ENCODE measurements at regions not wholly inside any gene's neighbourhood (a gene's known extent, or its start where the extent isn't known, plus 50 kb on each side); places are given as distances from the start of the nearest gene placed in this dataset.

- Histone ChIP-seq H3K36me3 (no peaks in the 10 kb centered on the region), H3K4me1 (peaks cover 0 to 6% (median 0%) of the 10 kb centered on the region in 4 donors), H3K4me3 (no peak overlapping the region), H3K27ac (no peak overlapping the region), H3K27me3 (no peaks in the 10 kb centered on the region), H3K9me3 (no peaks in the 10 kb centered on the region)
- DNase-seq (ENCODE audit: low spot score in 2 of 2), result no peak
- WGBS, 2 donors, result 26 to 44% methylated on average over 3 of the region's 3 CpGs
- no peak for TF ChIP-seq POLR2A (IDR thresholded peaks at IDR 0.05)
- no peak for TF ChIP-seq CTCF (IDR thresholded peaks at IDR 0.05)
- TF ChIP-seq EP300 (IDR thresholded peaks at IDR 0.05), result no peak
These were observed 296.8 kb downstream of the IDS start for GRCh38 chrX:149208307-149208706.

GRCh38 chrX:149207518-149207917 lies 297.6 kb downstream of the IDS start:
- 74 to 80% methylated on average over 3 of the region's 3 CpGs for WGBS, 2 donors
- no peak overlapping the region for H3K27ac ChIP-seq
- no peaks in the 10 kb centered on the region for H3K27me3 ChIP-seq
- TF ChIP-seq POLR2A (IDR thresholded peaks at IDR 0.05) (no peak), EP300 (IDR thresholded peaks at IDR 0.05) (no peak), CTCF (IDR thresholded peaks at IDR 0.05) (no peak)
- no peaks in the 10 kb centered on the region for H3K36me3 ChIP-seq
- no peak overlapping the region for H3K4me3 ChIP-seq
- no peak for DNase-seq (ENCODE audit: low spot score in 2 of 2)
- H3K9me3 ChIP-seq, result no peaks in the 10 kb centered on the region
- peaks cover 0 to 6% (median 0%) of the 10 kb centered on the region in 4 donors for H3K4me1 ChIP-seq

- TF ChIP-seq CTCF (IDR thresholded peaks at IDR 0.05) (no peak), EP300 (IDR thresholded peaks at IDR 0.05) (no peak), POLR2A (IDR thresholded peaks at IDR 0.05) (no peak)
- Histone ChIP-seq H3K27me3 (no peaks in the 10 kb centered on the region), H3K9me3 (no peaks in the 10 kb centered on the region), H3K4me1 (peaks cover 0 to 6% (median 0%) of the 10 kb centered on the region in 4 donors), H3K27ac (no peak overlapping the region), H3K36me3 (no peaks in the 10 kb centered on the region), H3K4me3 (no peak overlapping the region)
- DNase-seq (ENCODE audit: low spot score in 2 of 2), result no peak
- WGBS, 2 donors, result 62 to 65% methylated on average over 1 of the region's 1 CpG
These were observed 299.2 kb downstream of the IDS start for GRCh38 chrX:149205937-149206336.

GRCh38 chrX:149205081-149205480 lies 300.0 kb downstream of the IDS start:
- WGBS, 2 donors, result 23 to 33% methylated on average over 3 of the region's 3 CpGs
- no peak for DNase-seq (ENCODE audit: low spot score in 2 of 2)
- no peak overlapping the region for H3K4me3 ChIP-seq

GRCh38 chrX:149199734-149200133 lies 305.4 kb downstream of the IDS start:
- no peak overlapping the region for H3K4me3 ChIP-seq
- no peaks in the 10 kb centered on the region for H3K36me3 ChIP-seq
- H3K27me3 ChIP-seq, result no peaks in the 10 kb centered on the region
- no peak for DNase-seq (ENCODE audit: low spot score in 2 of 2)
- no peaks in the 10 kb centered on the region for H3K4me1 ChIP-seq
- no peak overlapping the region for H3K27ac ChIP-seq
- no peaks in the 10 kb centered on the region for H3K9me3 ChIP-seq
- TF ChIP-seq CTCF (IDR thresholded peaks at IDR 0.05) (no peak), POLR2A (IDR thresholded peaks at IDR 0.05) (no peak), EP300 (IDR thresholded peaks at IDR 0.05) (no peak)
- 91 to 93% methylated on average over 4 of the region's 4 CpGs for WGBS, 2 donors

More at GRCh38 chrX:149205081-149205480, 300.0 kb downstream of the IDS start:
- TF ChIP-seq POLR2A (IDR thresholded peaks at IDR 0.05) (no peak), CTCF (IDR thresholded peaks at IDR 0.05) (no peak), EP300 (IDR thresholded peaks at IDR 0.05) (no peak)
- H3K36me3 ChIP-seq, result no peaks in the 10 kb centered on the region
- H3K9me3 ChIP-seq, result no peaks in the 10 kb centered on the region
- H3K27me3 ChIP-seq, result no peaks in the 10 kb centered on the region
- no peak overlapping the region for H3K27ac ChIP-seq
- peaks cover 0 to 6% (median 0%) of the 10 kb centered on the region in 4 donors for H3K4me1 ChIP-seq
